ENCODE measurements at regions not wholly inside any gene's neighbourhood (a gene's known extent, or its start where the extent isn't known, plus 50 kb on each side); places are given as distances from the start of the nearest gene placed in this dataset.

DNA sequence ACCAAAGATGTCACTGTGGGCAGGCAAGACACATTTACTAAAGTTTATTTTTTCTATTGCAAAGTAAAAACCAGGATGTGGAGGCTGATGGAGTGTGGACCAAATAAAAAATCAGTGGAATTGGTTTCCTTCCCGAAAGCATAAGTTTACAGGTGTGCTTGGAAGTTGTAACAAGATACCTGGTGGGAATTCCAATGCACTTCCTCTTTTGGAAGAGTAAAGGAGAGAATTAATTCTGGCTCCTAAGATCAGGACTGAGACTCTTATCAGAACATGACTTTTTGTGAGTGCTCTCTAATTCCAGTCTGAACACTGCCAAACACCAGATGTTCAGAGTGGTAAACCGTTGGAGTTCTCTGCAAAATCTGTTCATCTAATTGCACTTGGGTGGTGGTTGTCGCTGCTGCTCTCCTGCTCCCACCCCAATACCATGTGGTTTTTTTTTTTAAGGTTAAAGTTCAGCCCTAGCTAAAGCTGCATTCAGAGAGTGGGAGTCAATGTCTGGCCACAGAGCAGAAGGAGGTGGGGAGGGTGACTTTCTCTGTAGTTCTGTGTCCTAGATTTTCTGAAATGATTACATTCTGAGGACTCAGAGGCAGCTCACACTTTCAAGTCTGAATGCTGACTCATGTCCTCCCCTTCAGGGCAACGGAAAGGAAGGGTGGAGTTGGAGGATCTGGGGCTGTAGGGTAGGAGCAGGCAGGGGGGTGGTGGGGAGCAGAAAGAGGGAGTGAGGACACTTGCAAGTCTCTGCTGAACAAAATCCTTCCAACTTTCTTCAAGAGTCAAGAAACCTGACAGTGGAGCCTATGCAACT lies 275.8 kb upstream of the PRDM1 start:
- no peak overlapping the region for H3K4me3 ChIP-seq (ENCODE audit: low read depth, low read length)
- TF ChIP-seq, protein P1, sequence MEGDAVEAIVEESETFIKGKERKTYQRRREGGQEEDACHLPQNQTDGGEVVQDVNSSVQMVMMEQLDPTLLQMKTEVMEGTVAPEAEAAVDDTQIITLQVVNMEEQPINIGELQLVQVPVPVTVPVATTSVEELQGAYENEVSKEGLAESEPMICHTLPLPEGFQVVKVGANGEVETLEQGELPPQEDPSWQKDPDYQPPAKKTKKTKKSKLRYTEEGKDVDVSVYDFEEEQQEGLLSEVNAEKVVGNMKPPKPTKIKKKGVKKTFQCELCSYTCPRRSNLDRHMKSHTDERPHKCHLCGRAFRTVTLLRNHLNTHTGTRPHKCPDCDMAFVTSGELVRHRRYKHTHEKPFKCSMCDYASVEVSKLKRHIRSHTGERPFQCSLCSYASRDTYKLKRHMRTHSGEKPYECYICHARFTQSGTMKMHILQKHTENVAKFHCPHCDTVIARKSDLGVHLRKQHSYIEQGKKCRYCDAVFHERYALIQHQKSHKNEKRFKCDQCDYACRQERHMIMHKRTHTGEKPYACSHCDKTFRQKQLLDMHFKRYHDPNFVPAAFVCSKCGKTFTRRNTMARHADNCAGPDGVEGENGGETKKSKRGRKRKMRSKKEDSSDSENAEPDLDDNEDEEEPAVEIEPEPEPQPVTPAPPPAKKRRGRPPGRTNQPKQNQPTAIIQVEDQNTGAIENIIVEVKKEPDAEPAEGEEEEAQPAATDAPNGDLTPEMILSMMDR (IDR thresholded peaks at IDR 0.05; ENCODE audit: low read depth, low read length), result no peak
- no peaks in the 10 kb centered on the region for H3K36me3 ChIP-seq
- no peaks in the 10 kb centered on the region for H3K9me3 ChIP-seq
- no peaks in the 10 kb centered on the region for H3K4me1 ChIP-seq
- DNase-seq, result no peak
- peaks cover 6% of the 10 kb centered on the region; the same call in 1 of the 2 replicates for H3K27me3 ChIP-seq

DNA sequence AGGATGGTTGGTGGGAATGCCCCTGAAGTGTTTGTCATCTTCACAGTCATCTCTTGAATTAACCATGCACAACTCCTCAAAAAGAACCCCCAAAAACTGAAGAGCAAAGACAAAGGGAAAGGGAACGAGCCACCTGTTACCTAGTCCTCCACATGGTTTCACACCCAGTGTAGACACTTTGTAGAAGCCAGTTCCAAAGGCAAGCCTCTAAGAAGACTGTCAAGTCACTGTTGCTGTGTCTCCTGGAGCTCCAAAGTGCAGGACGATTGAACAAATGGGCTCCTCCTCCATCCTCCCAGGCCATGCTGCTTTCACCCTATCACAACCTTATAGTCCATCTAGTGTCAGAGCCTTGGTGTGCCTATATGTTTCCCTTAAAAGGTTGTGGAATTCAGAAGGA lies 277.6 kb upstream of the PRDM1 start:
- H3K9me3 ChIP-seq, result no peaks in the 10 kb centered on the region
- no peaks in the 10 kb centered on the region for H3K4me1 ChIP-seq

GRCh38 chr6:105807905-105808304 lies 278.2 kb upstream of the PRDM1 start:
- no peak for DNase-seq
- H3K27me3 ChIP-seq, result no peaks in the 10 kb centered on the region
- no peaks in the 10 kb centered on the region for H3K36me3 ChIP-seq
- TF ChIP-seq, protein P1 (IDR thresholded peaks at IDR 0.05; ENCODE audit: low read depth, low read length), result no peak
- no peaks in the 10 kb centered on the region for H3K4me1 ChIP-seq
- H3K4me3 ChIP-seq (ENCODE audit: low read depth, low read length), result no peak overlapping the region
- H3K9me3 ChIP-seq, result no peaks in the 10 kb centered on the region

More for the DNA sequence above, 277.6 kb upstream of the PRDM1 start:
- DNase-seq, result no peak
- TF ChIP-seq, protein P1 (IDR thresholded peaks at IDR 0.05; ENCODE audit: low read depth, low read length), result no peak
- no peaks in the 10 kb centered on the region for H3K27me3 ChIP-seq
- H3K36me3 ChIP-seq, result no peaks in the 10 kb centered on the region
- no peak overlapping the region for H3K4me3 ChIP-seq (ENCODE audit: low read depth, low read length)

GRCh38 chr6:105806486-105806920 lies 279.6 kb upstream of the PRDM1 start:
- no peaks in the 10 kb centered on the region for H3K4me1 ChIP-seq
- TF ChIP-seq, protein P1 (IDR thresholded peaks at IDR 0.05; ENCODE audit: low read depth, low read length), result no peak
- no peaks in the 10 kb centered on the region for H3K9me3 ChIP-seq
- no peak for DNase-seq
- H3K4me3 ChIP-seq (ENCODE audit: low read depth, low read length), result no peak overlapping the region
- H3K27me3 ChIP-seq, result peaks cover 3% of the 10 kb centered on the region
- no peaks in the 10 kb centered on the region for H3K36me3 ChIP-seq

GRCh38 chr6:105805501-105806023 lies 280.6 kb upstream of the PRDM1 start:
- H3K36me3 ChIP-seq, result no peaks in the 10 kb centered on the region
- DNase-seq, result no peak
- TF ChIP-seq, protein P1 (IDR thresholded peaks at IDR 0.05; ENCODE audit: low read depth, low read length), result no peak

GRCh38 chr6:105804424-105804823 lies 281.7 kb upstream of the PRDM1 start:
- Histone ChIP-seq H3K4me1 (no peaks in the 10 kb centered on the region), H3K9me3 (no peaks in the 10 kb centered on the region; the same call in 1 of the 2 replicates), H3K4me3 (ENCODE audit: low read depth, low read length) (no peak overlapping the region), H3K36me3 (no peaks in the 10 kb centered on the region), H3K27me3 (peaks cover 10% of the 10 kb centered on the region)
- no peak for DNase-seq
- TF ChIP-seq, protein P1 (IDR thresholded peaks at IDR 0.05; ENCODE audit: low read depth, low read length), result no peak

More at GRCh38 chr6:105805501-105806023, 280.6 kb upstream of the PRDM1 start:
- H3K4me3 ChIP-seq (ENCODE audit: low read depth, low read length), result no peak overlapping the region
- H3K9me3 ChIP-seq, result no peaks in the 10 kb centered on the region; the same call in 1 of the 2 replicates
- peaks cover 10% of the 10 kb centered on the region for H3K27me3 ChIP-seq
- no peaks in the 10 kb centered on the region for H3K4me1 ChIP-seq
